ENCODE measurements at regions not wholly inside any gene's neighbourhood (a gene's known extent, or its start where the extent isn't known, plus 50 kb on each side); places are given as distances from the start of the nearest gene placed in this dataset.

- TF ChIP-seq CTCF (IDR thresholded peaks at IDR 0.05): no peak
- no peak for TF ChIP-seq POLR2A (IDR thresholded peaks at IDR 0.05)
Observed at GRCh38 chr7:19508124-19508523, 200.7 kb downstream of the POLR1F start.

All from right lobe of liver (tissue), 4 donors.